Right lobe of liver (tissue), 6 donors: ENCODE measurements at regions not wholly inside any gene's neighbourhood (a gene's known extent, or its start where the extent isn't known, plus 50 kb on each side); places are given as distances from the start of the nearest gene placed in this dataset.

Experiments used
- ATAC-seq, 4 donors: fragments of 200-7000 bp; cut with Tn5 transposase; one replicate each; pipeline ENCODE4 v1.9.1; 2020; ENCODE audit warnings: mild to moderate bottlenecking in 4 of 4, moderate library complexity in 4 of 4
- DNase-seq, 3 donors: peaks; one replicate each; pipeline ENCODE4 v3.0.0-alpha.2; 2020
- H3K27ac ChIP-seq, 3 donors: fragments of 200-600 bp; one replicate each; pipeline ENCODE4 v1.8.0; 2022
- H3K27me3 ChIP-seq, 2 donors: fragments of 200-600 bp; one replicate each; pipeline ENCODE4 v1.8.0; 2022
- H3K36me3 ChIP-seq, 4 donors: fragments of 200-600 bp; sonication (generic) in 1 of 4; one replicate each; pipeline versions ENCODE4 v1.5.1 to v1.8.0; 2017 to 2022; ENCODE audit warnings: control low read depth in 1 of 4
- H3K4me1 ChIP-seq, 4 donors: fragments of 200-600 bp; sonication (generic) in 1 of 4; one replicate each; pipeline versions ENCODE4 v1.5.1 to v1.8.0; 2017 to 2022; ENCODE audit warnings: control low read depth in 1 of 4
- H3K4me3 ChIP-seq, 3 donors: fragments of 200-600 bp; one replicate each; pipeline ENCODE4 v1.8.0; 2022
- H3K9me3 ChIP-seq, 4 donors: fragments of 200-600 bp; sonication (generic) in 1 of 4; one replicate each; pipeline versions ENCODE4 v1.5.1 to v1.8.0; 2017 to 2022; ENCODE audit warnings: control low read depth in 1 of 4
- POLR2A ChIP-seq: fragments of 450-650 bp; IDR thresholded peaks from one replicate; pipeline ENCODE4 v1.6.1; 2017; ENCODE audit warnings: antibody characterized with exemption, mild to moderate bottlenecking
- WGBS: methylation state at CpG from one replicate; pipeline ENCODE4 v1.1.6; 2018; ENCODE audit warnings: low coverage, low lambda C conversion rate; ENCODE audit not compliant: insufficient coverage; ENCODE audit errors: missing lambda C conversion rate; 5-methylcytosine and 5-hydroxymethylcytosine counted together
- intact Hi-C, 2 donors: fragments of 100-400 bp; cut with DNase I; formaldehyde crosslinking; loops; one replicate each; pipeline versions ENCODE4 v1.11.2 to v1.14.1; 2022
- TF ChIP-seq, protein P1 (sequence below), 4 donors: fragments of 200-600 bp in 3 of 4; fragments of 450-650 bp in 1 of 4; IDR thresholded peaks; one replicate each; pipeline versions ENCODE4 v1.5.1 to v1.8.0; 2016 to 2022; ENCODE audit warnings: antibody characterized with exemption in 4 of 4, mild to moderate bottlenecking in 2 of 4
- donor health status: DM: no; HTN: yes; CAD: no.
- donor health status: DM: no; HTN: no; CAD: no.
- donor health status: DM: no; HTN: no; CAD: no.
- donor health status: DM: no; HTN: yes; CAD: no.
- donor health status: DM: no; HTN: yes; CAD: no.

DNA sequence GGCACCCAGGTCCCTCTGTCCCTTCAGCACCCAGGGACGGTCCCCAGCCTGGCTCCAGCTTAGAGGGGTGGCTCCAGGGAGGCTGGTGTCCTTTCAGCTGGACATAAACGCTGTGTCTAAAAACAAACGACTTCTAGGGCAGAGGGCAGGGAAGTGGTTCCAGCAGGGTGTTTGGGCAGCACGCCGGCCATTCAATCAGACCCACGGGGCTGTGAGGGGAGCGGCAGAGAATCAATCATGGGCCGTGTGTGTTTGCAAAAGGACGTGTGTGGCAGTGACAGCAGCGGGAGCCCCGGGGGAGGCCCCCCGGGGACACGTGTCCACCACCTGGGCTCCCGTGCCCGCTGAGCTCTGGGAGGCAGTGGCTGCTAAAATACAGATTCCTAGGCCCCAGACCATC lies 127.7 kb downstream of the MN1 start:
- Histone ChIP-seq H3K36me3 (no peaks in the 10 kb centered on the region), H3K9me3 (no peaks in the 10 kb centered on the region), H3K27me3 (no peaks in the 10 kb centered on the region), H3K27ac (no peak overlapping the region), H3K4me3 (no peak overlapping the region), H3K4me1 (no peaks in the 10 kb centered on the region)
- DNase-seq (no peak), ATAC-seq (peak; percentile 20 to 54 (median 32))
- WGBS = 20% methylated on average over 2 of the region's 15 CpGs
- intact Hi-C loops = no loop called here
- TF ChIP-seq POLR2A = no peak
- TF ChIP-seq, protein P1, sequence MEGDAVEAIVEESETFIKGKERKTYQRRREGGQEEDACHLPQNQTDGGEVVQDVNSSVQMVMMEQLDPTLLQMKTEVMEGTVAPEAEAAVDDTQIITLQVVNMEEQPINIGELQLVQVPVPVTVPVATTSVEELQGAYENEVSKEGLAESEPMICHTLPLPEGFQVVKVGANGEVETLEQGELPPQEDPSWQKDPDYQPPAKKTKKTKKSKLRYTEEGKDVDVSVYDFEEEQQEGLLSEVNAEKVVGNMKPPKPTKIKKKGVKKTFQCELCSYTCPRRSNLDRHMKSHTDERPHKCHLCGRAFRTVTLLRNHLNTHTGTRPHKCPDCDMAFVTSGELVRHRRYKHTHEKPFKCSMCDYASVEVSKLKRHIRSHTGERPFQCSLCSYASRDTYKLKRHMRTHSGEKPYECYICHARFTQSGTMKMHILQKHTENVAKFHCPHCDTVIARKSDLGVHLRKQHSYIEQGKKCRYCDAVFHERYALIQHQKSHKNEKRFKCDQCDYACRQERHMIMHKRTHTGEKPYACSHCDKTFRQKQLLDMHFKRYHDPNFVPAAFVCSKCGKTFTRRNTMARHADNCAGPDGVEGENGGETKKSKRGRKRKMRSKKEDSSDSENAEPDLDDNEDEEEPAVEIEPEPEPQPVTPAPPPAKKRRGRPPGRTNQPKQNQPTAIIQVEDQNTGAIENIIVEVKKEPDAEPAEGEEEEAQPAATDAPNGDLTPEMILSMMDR (IDR thresholded peaks at IDR 0.05) = no peak

GRCh38 chr22:27674261-27674923 lies 127.2 kb downstream of the MN1 start:
- Histone ChIP-seq H3K27ac (no peak overlapping the region), H3K27me3 (no peaks in the 10 kb centered on the region), H3K4me1 (no peaks in the 10 kb centered on the region), H3K9me3 (no peaks in the 10 kb centered on the region), H3K4me3 (no peak overlapping the region), H3K36me3 (no peaks in the 10 kb centered on the region)
- DNase-seq = no peak
- ATAC-seq = no peak
- intact Hi-C loops = no loop called here
- 55% methylated on average over 2 of the region's 4 CpGs for WGBS
- TF ChIP-seq POLR2A = no peak
- TF ChIP-seq, protein P1 (IDR thresholded peaks at IDR 0.05) = no peak

DNA sequence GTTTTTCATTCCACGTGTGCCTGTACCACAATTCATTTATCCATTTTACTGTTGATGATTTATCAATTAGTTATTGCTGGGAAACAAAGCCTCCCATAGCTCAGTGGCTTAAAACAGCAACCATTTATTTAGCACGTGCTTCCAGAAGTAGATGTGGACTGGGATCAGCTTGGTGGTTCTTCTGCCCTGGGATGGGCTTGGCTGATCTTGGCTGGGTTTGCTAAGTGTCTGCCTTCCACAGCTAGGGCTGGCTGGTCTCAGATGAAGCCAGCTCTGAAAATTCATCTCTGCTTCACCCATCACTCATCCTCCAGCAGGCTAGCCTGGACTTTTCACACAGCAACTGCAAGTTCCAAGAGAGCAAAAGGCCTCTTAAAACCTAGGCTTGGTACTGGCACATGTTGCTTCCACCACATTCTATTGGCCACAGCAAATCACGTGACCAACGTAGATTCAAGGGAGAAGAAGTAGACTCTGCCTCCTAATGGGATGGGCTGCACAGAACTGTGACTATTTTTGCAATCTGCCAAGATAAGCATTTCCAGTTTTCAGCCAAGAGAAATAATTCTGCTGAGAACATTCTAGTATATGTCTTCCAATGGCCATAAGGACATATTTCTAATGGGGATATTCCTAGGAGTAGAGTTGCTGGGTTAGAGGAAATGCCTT lies 124.9 kb downstream of the MN1 start:
- Histone ChIP-seq H3K27me3 (no peaks in the 10 kb centered on the region), H3K27ac (no peak overlapping the region), H3K4me1 (no peaks in the 10 kb centered on the region), H3K36me3 (no peaks in the 10 kb centered on the region), H3K4me3 (no peak overlapping the region), H3K9me3 (no peaks in the 10 kb centered on the region)
- TF ChIP-seq, protein P1 (IDR thresholded peaks at IDR 0.05) = no peak
- TF ChIP-seq POLR2A = no peak
- ATAC-seq (no peak), DNase-seq (no peak)
- 69% methylated on average over 4 of the region's 4 CpGs for WGBS
- intact Hi-C loops = no loop called here

- 64% methylated on average over 12 of the region's 27 CpGs for WGBS
- intact Hi-C loops = no loop called here
These were observed 123.6 kb downstream of the MN1 start for GRCh38 chr22:27677905-27678458.

More at GRCh38 chr22:27677905-27678458, 123.6 kb downstream of the MN1 start:
- H3K4me1 ChIP-seq = no peaks in the 10 kb centered on the region
- H3K4me3 ChIP-seq = no peak overlapping the region
- H3K27me3 ChIP-seq = no peaks in the 10 kb centered on the region
- DNase-seq (no peak), ATAC-seq (no peak)
- H3K9me3 ChIP-seq = no peaks in the 10 kb centered on the region
- no peak overlapping the region for H3K27ac ChIP-seq
- TF ChIP-seq, protein P1 (IDR thresholded peaks at IDR 0.05) = no peak
- no peak for TF ChIP-seq POLR2A
- no peaks in the 10 kb centered on the region for H3K36me3 ChIP-seq
